IMR-90 (cell line): ENCODE measurements at regions not wholly inside any gene's neighbourhood (a gene's known extent, or its start where the extent isn't known, plus 50 kb on each side); places are given as distances from the start of the nearest gene placed in this dataset.

Source experiments
- BHLHE40 ChIP-seq: fragments of 150-350 bp; IDR thresholded peaks from 2 replicates; pipeline ENCODE4 v1.6.1; 2016; ENCODE audit warnings: mild to moderate bottlenecking, low read depth, low read length
- CHD1 ChIP-seq: IDR thresholded peaks from 2 replicates; pipeline ENCODE4 v1.6.1; 2012; ENCODE audit warnings: low read depth, low read length, improper control_type of control experiment
- FOS ChIP-seq: fragments of 150-350 bp; IDR thresholded peaks from 2 replicates; pipeline ENCODE4 v1.6.1; 2016; ENCODE audit warnings: low read depth, low read length
- MAZ ChIP-seq: IDR thresholded peaks from 2 replicates; pipeline ENCODE4 v1.6.1; 2012; ENCODE audit warnings: low read depth, mild to moderate bottlenecking, low read length, improper control_type of control experiment, moderate library complexity, borderline replicate concordance
- MXI1 ChIP-seq: IDR thresholded peaks from 2 replicates; pipeline ENCODE4 v1.6.1; 2012; ENCODE audit warnings: low read depth, mild to moderate bottlenecking, low read length, moderate library complexity, borderline replicate concordance
- NFE2L2 ChIP-seq: fragments of 150-350 bp; IDR thresholded peaks from 2 replicates; pipeline ENCODE4 v1.6.1; 2016; ENCODE audit warnings: low read depth, mild to moderate bottlenecking, low read length
- POLR2A ChIP-seq: IDR thresholded peaks from 2 replicates; pipeline ENCODE4 v1.6.1; 2012; ENCODE audit warnings: mild to moderate bottlenecking, low read depth, low read length
- RAD21 ChIP-seq: IDR thresholded peaks from 2 replicates; pipeline ENCODE4 v1.6.1; 2012; ENCODE audit warnings: low read length, improper control_type of control experiment
- RCOR1 ChIP-seq: IDR thresholded peaks from 2 replicates; pipeline ENCODE4 v1.6.1; 2012; ENCODE audit warnings: mild to moderate bottlenecking, low read length, improper control_type of control experiment; ENCODE audit not compliant: insufficient replicate concordance
- SMC3 ChIP-seq: fragments of 150-350 bp; IDR thresholded peaks from 2 replicates; pipeline ENCODE4 v1.6.1; 2016; ENCODE audit warnings: low read depth, mild to moderate bottlenecking, antibody characterized with exemption, low read length, moderate library complexity
- TF ChIP-seq, protein P1 (sequence below): conservative IDR thresholded peaks from 2 replicates; pipeline ENCODE4 v1.5.1; 2012; ENCODE audit warnings: mild to moderate bottlenecking, low read depth, low read length, improper control_type of control experiment
- TF ChIP-seq, protein P2 (sequence below): fragments of 150-350 bp; IDR thresholded peaks from 2 replicates; pipeline ENCODE4 v1.6.1; 2017; ENCODE audit warnings: mild to moderate bottlenecking, antibody characterized with exemption, low read length, low read depth

DNA sequence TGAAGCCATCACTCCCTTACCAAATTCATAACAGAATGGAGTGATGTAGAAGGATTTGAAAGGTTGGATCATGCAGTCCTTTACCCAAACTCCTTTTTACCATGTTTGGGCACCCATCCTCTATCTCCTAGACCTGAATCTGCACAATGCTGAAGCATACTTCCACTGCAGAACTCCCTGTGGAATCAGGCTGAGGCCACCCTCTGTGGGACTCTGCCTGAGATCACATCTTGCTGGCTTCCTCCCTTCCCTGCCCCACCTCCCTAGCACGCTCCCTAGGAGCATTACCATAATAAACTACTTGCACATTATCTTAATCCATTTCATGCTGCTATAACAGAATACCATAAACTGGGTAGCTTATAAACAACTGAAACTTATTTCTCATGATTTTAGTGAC lies 68.4 kb upstream of the VSTM2B start:
- TF ChIP-seq, protein P1, sequence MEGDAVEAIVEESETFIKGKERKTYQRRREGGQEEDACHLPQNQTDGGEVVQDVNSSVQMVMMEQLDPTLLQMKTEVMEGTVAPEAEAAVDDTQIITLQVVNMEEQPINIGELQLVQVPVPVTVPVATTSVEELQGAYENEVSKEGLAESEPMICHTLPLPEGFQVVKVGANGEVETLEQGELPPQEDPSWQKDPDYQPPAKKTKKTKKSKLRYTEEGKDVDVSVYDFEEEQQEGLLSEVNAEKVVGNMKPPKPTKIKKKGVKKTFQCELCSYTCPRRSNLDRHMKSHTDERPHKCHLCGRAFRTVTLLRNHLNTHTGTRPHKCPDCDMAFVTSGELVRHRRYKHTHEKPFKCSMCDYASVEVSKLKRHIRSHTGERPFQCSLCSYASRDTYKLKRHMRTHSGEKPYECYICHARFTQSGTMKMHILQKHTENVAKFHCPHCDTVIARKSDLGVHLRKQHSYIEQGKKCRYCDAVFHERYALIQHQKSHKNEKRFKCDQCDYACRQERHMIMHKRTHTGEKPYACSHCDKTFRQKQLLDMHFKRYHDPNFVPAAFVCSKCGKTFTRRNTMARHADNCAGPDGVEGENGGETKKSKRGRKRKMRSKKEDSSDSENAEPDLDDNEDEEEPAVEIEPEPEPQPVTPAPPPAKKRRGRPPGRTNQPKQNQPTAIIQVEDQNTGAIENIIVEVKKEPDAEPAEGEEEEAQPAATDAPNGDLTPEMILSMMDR = no peak
- TF ChIP-seq RAD21 (no peak), POLR2A (no peak), BHLHE40 (no peak), MAZ (no peak), MXI1 (no peak), FOS (no peak), SMC3 (no peak), CHD1 (no peak), NFE2L2 (no peak), RCOR1 (no peak)
- TF ChIP-seq, protein P2, sequence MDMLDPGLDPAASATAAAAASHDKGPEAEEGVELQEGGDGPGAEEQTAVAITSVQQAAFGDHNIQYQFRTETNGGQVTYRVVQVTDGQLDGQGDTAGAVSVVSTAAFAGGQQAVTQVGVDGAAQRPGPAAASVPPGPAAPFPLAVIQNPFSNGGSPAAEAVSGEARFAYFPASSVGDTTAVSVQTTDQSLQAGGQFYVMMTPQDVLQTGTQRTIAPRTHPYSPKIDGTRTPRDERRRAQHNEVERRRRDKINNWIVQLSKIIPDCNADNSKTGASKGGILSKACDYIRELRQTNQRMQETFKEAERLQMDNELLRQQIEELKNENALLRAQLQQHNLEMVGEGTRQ = no peak
